ENCODE measurements at regions not wholly inside any gene's neighbourhood (a gene's known extent, or its start where the extent isn't known, plus 50 kb on each side); places are given as distances from the start of the nearest gene placed in this dataset.
"Not testable (repeated sequence)": the region's sequence is repeated elsewhere in the genome, so short reads cannot be mapped to it uniquely, and the experiment has no call there.

DNA sequence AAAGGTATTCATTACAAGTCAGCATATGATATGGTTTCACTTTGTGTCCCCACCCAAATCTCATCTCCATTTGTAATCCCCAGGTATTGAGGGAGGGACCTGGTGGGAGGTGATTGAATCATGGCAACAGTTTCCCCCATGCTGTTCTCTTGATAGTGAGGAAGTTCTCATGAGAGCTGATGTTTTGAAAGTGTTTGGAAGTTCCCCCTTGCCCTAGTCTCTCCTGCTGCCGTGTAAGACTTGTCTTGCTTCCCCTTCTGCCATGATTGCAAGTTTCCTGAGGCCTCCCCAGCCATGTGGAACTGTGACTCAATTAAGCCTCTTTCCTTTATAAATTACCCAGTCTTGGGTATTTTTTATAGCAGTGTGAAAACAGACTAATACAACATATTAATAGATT lies 213.7 kb upstream of the ADRA1D start:
- not testable (repeated sequence) for DNase-seq

DNA sequence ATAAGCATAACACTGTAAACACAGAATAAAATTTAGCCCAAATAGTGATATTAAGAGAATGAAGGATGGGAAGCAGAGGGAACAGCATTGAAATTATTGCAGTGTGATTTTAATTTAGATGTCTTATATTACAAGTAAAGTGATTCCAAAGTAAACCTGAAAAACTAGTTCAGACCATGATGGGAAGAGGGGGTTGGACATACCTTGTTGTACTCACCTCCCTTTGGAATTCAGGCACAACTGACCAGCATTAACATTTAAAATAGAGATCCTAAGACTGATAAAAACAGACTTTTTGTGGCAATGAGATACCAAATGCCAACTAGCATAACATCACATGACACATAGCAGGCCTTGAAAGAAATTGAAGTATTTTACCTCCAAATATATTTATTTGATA lies 210.0 kb upstream of the ADRA1D start:
- DNase-seq, result no peak

DNA sequence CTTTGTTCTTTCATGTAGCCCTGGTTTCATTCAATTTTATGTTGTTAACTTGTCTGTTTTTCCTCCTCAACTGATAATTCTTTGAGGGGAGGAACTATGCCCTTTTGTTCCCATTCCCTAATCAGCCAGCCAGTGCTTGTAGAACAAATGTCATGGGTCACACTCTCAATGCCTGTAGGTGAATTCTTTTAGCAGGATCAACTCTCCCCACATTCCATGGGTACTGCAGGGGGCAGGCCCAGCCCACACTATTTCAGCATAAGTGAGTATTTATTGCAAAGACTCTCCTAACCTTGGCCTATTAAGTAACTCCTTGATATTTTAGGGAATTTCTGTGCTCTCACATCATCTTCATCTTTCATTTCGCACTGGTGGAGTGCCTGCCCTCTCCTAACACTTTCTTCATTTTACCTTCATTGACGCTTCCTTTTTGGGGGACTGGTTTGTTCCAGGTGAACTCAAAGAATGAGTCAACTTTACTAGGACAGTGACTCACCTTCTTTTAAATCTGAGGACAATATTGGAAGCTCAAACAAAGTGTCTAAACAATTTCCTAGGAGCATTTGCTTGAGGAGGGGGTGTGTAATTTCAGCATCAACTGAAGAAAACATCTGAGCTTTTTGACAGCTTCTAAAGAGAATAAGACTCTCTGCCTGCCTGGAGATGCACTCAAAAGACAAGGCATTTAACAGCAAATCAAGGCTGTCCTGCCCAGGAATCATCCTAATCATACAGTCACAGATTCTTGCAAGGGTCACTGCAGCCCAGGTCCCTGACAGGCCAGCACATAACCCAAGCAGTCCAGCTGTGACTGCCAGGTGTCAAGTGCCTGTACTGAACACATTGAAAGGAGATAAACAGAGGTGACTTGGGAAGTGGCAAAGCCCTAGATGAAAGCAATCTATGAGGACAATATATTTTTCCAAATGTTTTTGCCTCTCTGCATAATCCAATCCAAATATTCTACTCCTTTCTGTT lies 208.8 kb upstream of the ADRA1D start:
- DNase-seq, result no peak

DNA sequence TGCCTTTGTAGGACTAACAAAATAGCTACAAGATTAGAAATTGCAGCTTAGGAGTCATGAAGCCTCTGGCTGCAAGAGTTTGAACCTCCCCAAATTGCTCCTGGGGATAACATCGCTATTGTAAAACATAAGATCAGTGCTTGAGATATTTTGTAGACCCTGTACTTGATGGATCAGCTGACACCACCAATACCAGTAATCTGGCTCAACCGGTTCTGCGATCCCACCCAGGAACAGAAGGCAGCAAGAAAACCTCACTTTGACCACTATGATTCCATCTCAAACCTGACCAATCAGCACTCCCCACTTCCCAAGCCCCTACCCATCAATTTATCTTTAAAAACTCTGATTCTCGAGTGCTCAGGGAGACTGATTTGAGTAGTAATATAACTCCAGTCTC lies 206.9 kb upstream of the ADRA1D start:
- DNase-seq, result no peak

DNA sequence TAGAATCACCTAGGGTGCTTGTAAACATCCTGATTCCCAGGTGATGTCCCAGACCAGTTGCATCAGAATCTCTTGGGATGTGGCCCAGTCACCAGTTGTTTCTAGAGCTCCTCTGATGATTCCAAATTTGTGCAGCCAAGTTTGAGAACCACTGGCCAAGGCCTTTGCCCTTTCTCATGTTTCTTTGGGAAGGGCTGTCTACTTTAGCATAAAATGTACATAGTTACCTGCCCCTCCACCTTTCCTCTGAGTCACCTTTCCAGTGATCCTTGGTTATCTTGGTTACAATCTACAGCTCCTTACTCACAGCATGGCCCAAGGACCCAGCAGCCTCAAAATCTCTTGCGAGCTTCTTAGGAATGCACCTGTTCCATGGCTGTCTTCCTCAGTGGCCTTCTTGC lies 206.2 kb upstream of the ADRA1D start:
- no peak for DNase-seq

DNA sequence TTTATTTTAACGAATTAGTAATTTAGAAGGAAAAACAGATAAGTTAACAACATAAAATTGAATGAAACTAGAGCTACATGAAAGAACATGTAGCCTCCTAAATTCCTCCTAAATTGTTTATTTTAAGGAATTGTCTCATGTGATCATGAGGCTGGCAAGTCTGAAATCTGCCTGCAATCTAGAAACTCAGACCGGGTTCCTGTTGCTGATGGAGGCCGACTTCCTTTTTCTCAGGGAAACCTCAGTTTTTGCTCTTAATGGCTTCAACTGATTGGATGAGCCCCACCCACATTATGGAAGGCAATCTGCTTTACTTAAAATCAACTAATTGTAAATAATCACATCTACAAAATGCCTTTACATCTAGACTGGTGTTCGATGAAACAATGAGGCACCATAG lies 205.0 kb upstream of the ADRA1D start:
- DNase-seq, result no peak

DNA sequence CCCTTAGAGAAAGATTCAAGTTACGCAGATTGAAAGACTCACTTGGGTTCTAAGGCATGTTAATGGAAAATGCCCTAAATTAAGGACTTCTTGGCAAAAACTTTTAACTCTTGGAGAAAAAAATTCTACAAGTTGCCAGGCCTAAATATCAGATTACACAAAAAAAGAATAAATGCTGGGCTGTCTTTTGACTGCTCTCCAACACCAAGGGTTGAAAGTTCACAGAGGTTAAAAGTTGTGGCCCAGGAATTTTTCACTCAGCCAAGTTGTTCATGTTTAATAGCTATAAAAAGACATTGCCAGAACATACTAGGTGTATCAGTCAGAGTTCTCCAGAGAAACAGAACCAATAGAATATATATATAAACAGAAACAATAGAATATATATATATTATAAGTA lies 204.3 kb upstream of the ADRA1D start:
- no peak for DNase-seq

DNA sequence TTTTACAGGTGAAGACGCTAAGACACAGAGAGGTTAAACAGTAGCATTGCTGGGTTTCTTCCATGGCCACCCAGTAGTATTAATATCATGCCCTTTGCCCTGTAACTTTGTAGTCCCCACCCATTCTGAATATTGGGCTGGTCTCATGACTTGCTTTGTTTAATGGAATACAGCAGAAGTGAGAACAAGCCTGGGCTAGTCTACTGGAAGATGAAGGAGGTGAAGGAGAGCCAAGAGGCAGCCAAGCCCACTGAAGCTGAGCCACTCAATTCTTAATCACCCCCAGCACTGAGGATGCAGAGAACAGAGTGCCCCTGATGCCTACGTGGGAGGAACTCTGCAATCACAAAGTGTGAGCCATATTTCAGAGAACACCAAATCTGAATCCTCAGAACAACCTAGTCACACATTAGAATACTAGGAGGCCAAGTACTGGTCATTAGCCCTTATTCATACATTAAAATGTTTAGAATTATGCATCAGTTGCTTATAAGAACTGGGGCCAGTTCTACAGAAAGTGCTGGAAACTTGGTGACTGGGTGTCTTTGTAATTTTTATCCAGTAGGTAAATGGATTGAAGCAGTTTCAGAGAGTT lies 202.5 kb upstream of the ADRA1D start:
- no peak for DNase-seq

DNA sequence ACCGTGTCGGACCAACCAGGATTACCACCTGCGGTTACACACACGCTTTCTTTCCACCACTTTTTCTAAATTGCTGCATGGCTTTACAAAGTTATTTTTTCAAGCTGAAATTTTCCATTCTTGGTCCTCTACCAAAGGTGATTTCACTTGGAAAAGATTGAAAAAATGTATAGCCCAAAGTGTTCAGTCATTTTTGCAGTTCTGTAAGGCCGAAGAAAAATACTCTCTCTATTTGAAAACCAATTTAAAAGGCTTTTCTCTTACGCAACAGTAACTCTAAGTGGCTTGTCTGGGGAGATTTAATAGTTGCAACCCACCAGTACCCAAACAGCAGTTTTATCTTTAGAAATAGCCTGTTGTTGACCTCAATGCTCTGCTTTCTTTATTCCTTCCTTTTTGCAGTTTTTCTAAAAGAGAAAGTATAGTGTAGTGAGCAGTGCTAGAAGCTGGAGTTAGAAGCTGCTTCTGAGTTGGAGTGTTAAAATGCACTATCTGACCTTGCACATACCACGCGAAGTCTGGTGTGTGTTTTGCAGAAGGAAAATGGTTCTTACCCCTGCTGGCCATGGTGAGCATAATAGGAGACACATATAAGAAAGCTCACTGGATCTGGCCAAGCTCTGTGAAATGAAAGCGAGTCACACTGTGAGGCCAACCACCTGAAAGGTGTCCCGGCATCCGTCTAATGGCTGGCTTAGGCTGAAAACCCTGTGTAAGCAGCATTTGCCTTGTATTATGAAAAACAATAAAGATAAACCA lies 201.0 kb upstream of the ADRA1D start:
- DNase-seq, result no peak

DNA sequence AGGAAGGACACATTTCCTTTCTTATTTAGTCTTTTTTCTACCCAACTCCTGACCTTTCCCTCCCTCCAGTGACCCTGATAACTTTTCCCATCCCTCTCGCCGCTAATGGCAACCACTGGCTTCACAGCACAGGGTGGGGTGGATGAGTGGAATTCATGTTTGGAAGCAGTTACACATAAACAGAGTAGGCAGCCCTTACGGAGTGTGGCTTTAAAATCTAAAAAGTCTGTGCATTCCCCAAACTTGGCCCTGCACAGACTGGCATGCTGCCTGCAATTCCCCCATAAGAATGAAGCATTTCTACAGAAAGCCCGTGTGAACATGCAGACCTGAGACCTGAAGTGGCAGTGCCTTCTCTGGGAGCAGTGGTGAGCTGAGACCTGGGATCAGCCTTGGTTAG lies 196.7 kb upstream of the ADRA1D start:
- no peak for DNase-seq

DNA sequence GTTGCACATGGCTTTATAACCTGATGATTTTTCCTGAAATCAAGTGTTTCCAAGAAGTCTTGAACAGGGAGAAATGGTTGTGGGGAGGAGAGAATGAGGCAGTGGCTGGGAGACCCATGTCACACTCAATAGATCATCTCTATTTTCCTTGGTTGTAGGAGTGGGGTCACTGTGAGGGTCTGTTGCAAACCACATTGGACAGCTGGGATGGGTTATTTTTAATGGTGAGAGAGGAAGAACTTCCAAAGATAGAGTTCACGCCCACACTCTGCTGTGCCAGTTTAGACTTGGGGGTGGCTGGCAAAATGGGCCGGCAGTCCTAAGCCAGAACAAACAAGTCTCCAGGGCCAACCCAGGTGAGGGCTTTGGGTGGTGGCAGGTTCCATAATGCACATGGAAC lies 196.2 kb upstream of the ADRA1D start:
- DNase-seq, result no peak

DNA sequence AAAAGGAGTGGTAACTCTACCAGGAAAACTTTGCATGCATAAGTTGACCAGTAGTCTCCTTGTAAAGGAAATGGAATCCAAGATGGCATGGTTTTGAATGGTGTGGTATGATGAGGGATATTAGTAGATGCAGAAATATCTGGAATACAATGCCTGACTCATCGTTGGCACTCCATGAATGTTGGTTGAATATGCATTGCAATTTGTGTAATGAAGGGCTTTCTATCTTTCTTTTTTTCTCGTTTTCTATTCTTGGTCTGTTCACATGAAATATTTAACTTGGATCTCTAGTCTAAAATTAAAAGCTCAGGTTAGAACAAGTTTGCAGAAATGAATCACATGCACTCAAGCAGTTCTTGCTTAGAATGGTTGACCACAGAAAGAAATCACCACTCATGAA lies 195.3 kb upstream of the ADRA1D start:
- DNase-seq, result no peak

DNA sequence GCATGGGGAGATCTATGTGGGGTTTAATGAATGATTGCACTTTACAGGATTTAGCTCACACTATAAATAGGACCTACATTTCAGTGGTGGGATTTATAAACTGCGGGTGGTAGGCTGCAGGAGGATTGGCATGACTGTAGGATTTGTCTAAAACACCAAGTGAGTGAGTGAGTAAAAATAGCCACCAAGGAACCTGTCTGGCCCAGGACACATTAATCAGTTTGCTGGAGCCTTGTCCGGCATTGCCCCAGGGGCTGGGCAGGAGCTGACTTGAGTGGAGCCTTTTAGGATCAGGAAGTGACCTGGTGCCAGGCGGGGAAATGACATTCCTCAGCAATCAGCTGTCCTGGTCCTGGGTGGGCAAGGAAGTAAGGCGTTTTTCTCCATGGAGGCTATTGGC lies 193.9 kb upstream of the ADRA1D start:
- no peak for DNase-seq

DNA sequence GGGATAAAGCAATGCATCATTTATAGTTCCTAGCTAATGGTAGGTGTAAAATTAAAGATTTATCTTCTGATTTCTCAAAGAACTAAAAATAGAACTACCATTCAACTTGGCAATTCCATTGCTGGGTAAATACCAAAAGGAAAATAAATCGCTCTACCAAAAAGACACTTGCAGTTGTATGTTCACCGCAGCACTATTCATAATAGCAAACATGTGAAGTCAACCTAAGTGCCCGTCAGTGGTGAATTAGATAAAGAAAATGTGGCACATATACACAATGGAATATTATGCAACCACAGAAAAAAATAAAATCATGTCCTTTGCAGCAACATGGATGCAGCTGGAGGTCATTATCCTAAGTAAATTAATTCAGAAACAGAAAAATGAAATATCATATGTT lies 192.8 kb upstream of the ADRA1D start:
- DNase-seq, result no peak

DNA sequence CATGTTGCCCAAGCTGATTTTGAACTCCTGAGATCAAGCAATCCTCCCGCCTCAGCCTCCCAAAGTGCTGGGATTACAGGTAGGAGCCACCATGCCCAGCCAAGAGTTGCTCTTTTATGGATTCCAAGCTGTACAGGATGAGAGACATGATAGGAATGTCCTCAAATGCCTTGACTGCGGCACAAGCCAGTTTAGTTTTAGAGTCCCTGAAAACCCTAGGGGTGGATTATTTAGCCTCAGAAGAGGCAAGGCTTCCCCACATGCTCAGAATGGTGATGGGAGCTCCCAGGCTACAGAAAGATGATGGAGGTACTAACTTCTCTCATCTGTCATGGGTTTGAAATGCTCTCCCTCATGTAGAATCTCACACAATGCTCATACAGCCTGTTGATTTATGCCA lies 192.1 kb upstream of the ADRA1D start:
- no peak for DNase-seq

DNA sequence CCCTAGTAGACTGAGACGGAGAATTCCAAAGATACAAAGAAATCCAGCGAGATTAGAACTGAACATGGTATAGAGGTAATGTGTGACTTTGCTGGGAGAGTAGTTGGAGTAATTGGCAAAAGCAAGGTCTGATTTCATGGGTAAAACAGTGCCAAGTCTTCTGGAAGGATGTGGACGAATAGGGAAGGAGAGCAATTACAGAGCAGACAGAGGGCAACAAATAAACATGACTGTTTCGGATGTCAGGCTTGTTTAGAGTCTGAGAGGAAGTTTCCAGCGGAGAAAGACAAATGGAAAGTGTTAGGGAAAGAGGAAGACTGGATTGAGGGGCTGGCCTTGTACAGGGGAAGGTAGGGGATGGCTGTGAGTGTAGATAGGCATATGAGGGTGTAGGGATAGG lies 190.4 kb upstream of the ADRA1D start:
- no peak for DNase-seq

DNA sequence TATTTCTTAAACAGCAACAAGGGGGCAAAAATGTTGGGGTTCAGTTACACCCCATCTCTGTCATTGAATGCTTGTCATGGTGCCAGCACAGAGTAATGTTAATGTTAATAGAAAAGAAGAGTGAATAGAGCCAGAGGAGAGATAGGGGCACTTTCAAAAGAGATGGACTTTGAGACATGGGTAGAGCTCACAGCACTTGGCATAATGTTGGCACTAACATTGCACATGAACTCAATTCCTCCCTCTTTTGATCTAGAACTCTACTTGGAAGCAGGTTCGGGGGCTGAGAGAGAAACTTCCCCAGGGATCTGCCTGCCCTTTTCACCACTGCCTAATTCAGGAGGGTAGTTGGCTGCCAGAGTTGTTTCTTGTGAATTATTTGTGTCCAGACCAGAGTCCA lies 188.0 kb upstream of the ADRA1D start:
- DNase-seq, result no peak

DNA sequence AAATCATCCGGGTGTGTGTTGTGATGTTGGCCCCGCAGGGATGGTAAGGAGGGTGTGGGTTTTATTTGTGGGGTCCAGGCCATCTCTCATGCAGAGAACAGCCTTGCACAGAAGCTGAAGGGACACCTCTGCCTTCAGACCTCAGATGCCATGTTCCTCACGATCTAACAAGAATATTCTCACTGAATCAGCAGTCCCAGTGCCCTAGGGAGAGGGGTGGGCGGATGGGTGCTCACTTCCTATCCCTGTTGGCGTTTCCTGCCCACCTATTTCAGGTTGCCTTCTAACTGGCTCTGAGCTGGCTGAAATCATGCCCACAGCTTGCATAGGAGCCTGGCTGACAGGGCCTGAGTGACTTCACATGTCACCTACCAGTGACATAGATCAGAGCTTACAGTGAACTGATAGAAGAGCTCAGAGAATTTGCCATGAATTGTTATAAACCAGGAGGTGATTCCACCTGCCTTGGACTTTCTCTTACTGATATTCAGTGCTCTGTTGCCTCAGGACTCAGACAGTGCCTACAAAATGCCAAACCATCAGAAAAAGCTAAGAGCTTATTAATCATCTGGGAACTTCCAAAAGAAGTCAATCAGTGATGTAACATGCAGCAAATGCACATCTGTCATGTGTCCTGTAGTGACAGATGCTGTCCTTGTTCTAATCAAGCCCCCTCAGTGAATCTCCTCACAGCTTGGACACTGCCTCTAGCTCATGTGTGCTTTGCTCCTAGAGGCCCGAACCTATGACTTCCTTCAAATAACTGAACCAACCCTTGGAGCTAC lies 186.8 kb upstream of the ADRA1D start:
- no peak for DNase-seq

DNA sequence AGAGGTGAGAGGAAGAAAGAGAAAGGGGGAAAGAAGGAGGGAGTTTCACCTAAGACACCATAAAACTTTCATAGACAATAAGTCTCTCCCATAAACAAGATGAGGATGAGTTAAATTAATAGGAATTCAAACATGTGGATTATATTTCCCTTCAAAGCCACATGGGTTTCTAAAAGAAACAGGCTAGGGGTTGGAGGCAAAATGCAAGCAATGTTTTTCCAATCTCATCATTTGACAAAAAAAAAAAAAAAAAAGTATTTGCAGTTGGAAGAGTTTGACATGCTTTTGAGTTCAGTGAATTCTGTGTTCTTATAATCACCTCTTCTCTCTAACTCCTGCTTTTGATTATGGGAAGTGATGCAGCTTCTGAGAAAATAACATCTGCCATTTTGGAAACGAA lies 186.1 kb upstream of the ADRA1D start:
- DNase-seq, result no peak

DNA sequence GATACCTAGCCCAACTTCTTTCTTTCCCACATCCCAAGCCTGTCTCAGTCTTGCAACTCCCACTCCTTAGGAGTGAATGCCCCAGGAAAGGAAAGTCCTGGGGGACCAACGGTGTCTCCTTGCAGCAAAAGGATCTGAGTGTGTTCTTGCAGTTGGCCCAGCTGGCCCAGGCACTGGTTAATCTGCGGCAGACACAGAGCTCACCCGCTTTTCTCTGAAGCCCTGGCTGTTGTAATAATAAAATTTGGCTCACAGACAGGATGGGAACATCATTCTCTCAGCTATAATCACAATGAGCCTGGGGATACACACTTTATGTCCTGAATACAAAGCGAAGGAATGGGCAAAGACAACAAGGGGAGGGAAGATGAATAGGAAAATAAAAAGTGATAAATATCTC lies 185.6 kb upstream of the ADRA1D start:
- no peak for DNase-seq

DNA sequence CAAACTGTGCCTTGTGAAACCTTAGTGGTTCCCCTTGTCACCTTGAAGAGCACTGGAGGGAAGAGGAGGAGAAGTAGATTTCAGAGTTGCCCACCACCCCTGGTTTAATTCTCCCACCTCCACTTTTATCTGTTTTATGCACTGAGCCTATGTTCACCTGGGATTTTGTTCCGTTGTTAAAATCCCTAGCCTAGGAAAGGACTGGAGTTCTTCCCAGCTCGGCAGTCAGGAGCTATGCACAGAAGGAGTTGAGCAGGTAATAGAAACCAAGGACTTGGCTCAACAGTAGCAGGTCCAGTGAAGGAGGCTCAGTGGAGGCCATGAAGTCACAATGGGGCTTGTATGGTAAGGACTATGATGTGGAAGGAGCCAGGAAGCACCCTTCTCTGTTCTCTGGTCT lies 182.4 kb upstream of the ADRA1D start:
- no peak for DNase-seq

DNA sequence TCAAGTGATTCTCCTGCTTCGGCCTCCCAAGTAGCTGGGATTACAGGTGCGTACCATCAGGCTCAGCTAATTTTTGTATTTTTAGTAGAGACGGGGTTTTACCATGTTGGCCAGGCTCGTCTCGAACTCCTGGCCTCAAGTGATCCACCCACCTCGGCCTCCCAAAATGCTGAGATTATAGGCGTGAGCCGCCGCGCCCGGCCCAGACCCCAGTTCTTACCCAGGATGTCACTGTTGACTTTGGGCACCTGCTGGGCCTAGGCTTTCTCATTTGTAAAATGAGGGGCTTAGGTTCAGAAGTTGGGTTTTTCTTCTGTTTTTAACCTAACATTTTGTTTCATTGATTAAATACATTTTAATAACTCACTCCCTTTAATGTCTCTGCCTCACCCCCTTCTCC lies 181.7 kb upstream of the ADRA1D start:
- DNase-seq, result not testable (repeated sequence)

DNA sequence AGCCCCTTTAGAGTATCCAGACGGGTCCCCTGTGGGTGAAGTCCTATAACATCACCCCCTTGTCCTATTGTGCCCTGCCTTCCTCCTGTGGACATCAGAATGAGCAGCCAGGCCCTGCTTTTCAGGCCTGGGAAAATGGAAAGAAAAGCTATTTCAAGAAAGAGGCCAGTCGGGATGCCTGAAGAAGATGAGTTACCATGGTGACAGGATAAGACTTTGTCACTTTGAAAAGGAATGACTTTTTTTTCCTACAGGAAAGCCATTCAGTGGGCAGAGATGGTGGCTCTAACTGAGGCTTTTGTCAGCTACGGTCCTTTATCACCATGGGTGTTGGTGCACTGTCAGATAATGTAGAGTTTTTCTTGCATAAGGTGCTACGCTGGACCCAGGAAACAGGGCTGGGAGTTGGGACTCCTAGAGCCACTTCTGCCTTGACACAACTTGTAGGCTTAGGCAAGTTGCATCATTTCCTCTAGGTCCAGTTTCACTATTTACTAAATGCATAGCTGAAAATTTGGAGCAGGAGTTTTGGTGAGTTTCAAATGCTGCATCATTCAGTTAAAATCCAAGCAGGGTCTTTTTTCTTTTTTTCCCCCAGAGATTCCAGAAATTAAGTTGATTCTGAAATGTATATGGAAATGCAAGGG lies 179.0 kb upstream of the ADRA1D start:
- DNase-seq, result no peak

Data from activated CD8-positive, alpha-beta memory T cell treated with anti-CD3 and anti-CD28 coated beads, Interleukin-2, amount 50 U/mL, for 4 hours (primary cell).